Lung microvascular endothelial cell (primary cell): ENCODE measurements at regions not wholly inside any gene's neighbourhood (a gene's known extent, or its start where the extent isn't known, plus 50 kb on each side); places are given as distances from the start of the nearest gene placed in this dataset.

Source experiments
- DNase-seq, 2 donors: peaks; one replicate each; pipeline versions ENCODE4 v3.0.0 to v3.0.0-alpha.2; 2010; ENCODE audit warnings: low read depth in 2 of 2

- DNase-seq = no peak
Observed at GRCh38 chr4:8922481-8922880, 50.8 kb upstream of the HMX1 start.

- no peak for DNase-seq
Observed at GRCh38 chr4:8921465-8921864, 49.8 kb upstream of the HMX1 start.
